GM12891 (cell line): ENCODE measurements at regions not wholly inside any gene's neighbourhood (a gene's known extent, or its start where the extent isn't known, plus 50 kb on each side); places are given as distances from the start of the nearest gene placed in this dataset.
"Not testable (repeated sequence)": the region's sequence is repeated elsewhere in the genome, so short reads cannot be mapped to it uniquely, and the experiment has no call there.

Source experiments
- DNase-seq: peaks from one replicate; pipeline ENCODE4 v3.0.0; 2011; ENCODE audit warnings: low spot score; ENCODE audit not compliant: insufficient read length
- FAIRE-seq: peaks from 2 replicates; lab custom pipeline; 2011; peaks lifted over from hg19 to GRCh38; lab: Jason Lieb, UNC
- PAX5 ChIP-seq: IDR thresholded peaks from 2 replicates; pipeline ENCODE4 v1.6.1; 2011; ENCODE audit warnings: low read length, moderate library complexity, mild to moderate bottlenecking; ENCODE audit not compliant: insufficient read depth, severe bottlenecking
- POLR2A ChIP-seq: IDR thresholded peaks from 2 replicates; pipeline ENCODE4 v1.6.1; 2011; ENCODE audit warnings: low read depth, low read length, control low read depth
- POLR2AphosphoS5 ChIP-seq: IDR thresholded peaks from 2 replicates; pipeline ENCODE4 v1.6.1; 2011; ENCODE audit warnings: low read depth, low read length, control low read depth
- POU2F2 ChIP-seq: IDR thresholded peaks from 2 replicates; pipeline ENCODE4 v1.6.1; 2011; ENCODE audit warnings: low read depth, mild to moderate bottlenecking, control low read depth, low read length, moderate library complexity
- SPI1 ChIP-seq: IDR thresholded peaks from 2 replicates; pipeline ENCODE4 v1.6.1; 2011; ENCODE audit warnings: low read depth, low read length, control low read depth
- TAF1 ChIP-seq: IDR thresholded peaks from 2 replicates; pipeline ENCODE4 v1.6.1; 2011; ENCODE audit warnings: low read depth, low read length, control low read depth

GRCh38 chr18:43777636-43778304 is 500.5 kb upstream of the SYT4 start:
- TF ChIP-seq POLR2A, result no peak
- TF ChIP-seq POLR2AphosphoS5, result no peak
- no peak for TF ChIP-seq SPI1
- no peak for TF ChIP-seq POU2F2
- no peak for TF ChIP-seq TAF1
- TF ChIP-seq PAX5, result no peak
- FAIRE-seq (no peak), DNase-seq (no peak)

GRCh38 chr18:43780782-43781340 is 503.6 kb upstream of the SYT4 start:
- TF ChIP-seq POLR2A (no peak), POLR2AphosphoS5 (no peak), TAF1 (no peak), PAX5 (no peak), POU2F2 (no peak), SPI1 (no peak)
- FAIRE-seq (no peak), DNase-seq (no peak)

- no peak for TF ChIP-seq POLR2A
- TF ChIP-seq SPI1, result no peak
- TF ChIP-seq POU2F2, result no peak
- no peak for TF ChIP-seq TAF1
- no peak for TF ChIP-seq POLR2AphosphoS5
- TF ChIP-seq PAX5, result no peak
- no peak for DNase-seq
- FAIRE-seq, result no peak
Measured at GRCh38 chr18:43785158-43785557, 507.9 kb upstream of the SYT4 start.

DNA sequence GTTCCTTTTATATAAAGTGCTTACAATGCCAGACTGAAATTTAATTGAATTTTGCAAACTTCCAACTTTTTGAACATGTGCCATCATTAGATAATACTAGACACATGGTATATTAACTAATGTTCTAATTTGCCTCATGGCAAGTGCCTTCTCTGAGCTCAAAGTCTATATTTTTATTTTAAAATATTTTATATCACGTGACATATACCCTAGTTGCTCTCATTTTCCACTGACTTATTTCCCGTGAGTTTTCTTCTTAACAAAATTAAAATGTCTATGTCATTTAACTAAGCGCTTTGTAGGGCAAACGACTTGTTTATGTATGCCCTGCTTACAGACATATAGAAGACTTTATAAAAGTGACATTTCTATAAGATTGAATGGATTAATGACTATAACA is 509.6 kb upstream of the SYT4 start:
- no peak for TF ChIP-seq POU2F2
- DNase-seq (no peak), FAIRE-seq (no peak)

- DNase-seq, result not testable (repeated sequence)
Measured at GRCh38 chr18:43787721-43788120, 510.4 kb upstream of the SYT4 start.

GRCh38 chr18:43789234-43790000 is 512.1 kb upstream of the SYT4 start:
- TF ChIP-seq SPI1, result no peak
- TF ChIP-seq PAX5, result no peak
- TF ChIP-seq TAF1, result no peak
- no peak for TF ChIP-seq POU2F2
- TF ChIP-seq POLR2A, result no peak
- no peak for TF ChIP-seq POLR2AphosphoS5
- DNase-seq, result no peak
- no peak for FAIRE-seq

More at GRCh38 chr18:43787721-43788120, 510.4 kb upstream of the SYT4 start:
- FAIRE-seq, result not testable (repeated sequence)

DNA sequence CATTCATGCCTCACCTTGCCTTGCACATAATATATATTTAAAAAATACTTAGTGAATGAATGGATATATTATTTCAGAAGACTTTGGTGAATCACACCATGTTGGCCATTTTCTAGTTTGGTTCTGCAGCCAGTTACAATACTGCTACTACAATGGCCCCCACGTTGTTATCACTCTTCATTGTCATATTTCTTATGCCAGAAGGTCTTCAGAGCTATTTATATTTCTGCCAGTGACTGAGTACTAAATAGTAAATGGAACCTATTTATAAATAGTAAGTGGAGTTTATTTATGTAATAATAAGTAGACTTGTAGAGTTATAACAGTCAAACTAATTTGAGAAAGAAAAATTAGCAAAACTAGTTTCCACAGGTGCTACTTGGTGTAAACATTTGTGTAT is 516.6 kb upstream of the SYT4 start:
- DNase-seq (no peak), FAIRE-seq (no peak)
- TF ChIP-seq TAF1 (no peak), SPI1 (no peak), POLR2AphosphoS5 (no peak), PAX5 (no peak), POU2F2 (no peak), POLR2A (no peak)

DNA sequence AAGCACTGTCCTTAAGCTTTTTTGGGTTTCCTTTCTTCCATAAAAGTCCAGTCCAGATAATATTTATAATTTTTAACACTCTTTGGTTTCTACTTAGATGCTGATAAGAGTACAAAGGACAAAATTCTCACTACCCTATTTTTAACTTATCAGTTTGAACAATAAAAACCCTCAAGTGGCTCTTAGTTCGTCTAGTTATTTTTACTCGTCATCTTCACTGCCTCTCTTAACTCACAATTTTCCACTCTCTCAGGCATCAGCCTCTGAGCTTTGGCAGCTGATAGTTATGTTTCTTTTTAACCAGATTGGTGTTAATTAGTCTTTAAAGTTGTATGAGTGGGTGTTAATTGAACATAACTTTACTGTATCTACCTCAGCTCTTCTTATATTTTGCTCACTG is 517.1 kb upstream of the SYT4 start:
- DNase-seq (no peak), FAIRE-seq (no peak)
- TF ChIP-seq POU2F2, result no peak
- TF ChIP-seq POLR2A, result no peak
- no peak for TF ChIP-seq SPI1
- TF ChIP-seq POLR2AphosphoS5, result no peak
- no peak for TF ChIP-seq TAF1
- no peak for TF ChIP-seq PAX5

- DNase-seq, result no peak
- no peak for TF ChIP-seq POU2F2
- FAIRE-seq, result no peak
Measured at GRCh38 chr18:43797347-43797746, 520.1 kb upstream of the SYT4 start.

- DNase-seq (no peak), FAIRE-seq (no peak)
- TF ChIP-seq POU2F2 (no peak), TAF1 (no peak), POLR2A (no peak), POLR2AphosphoS5 (no peak), SPI1 (no peak), PAX5 (no peak)
Measured at GRCh38 chr18:43800584-43800983, 523.3 kb upstream of the SYT4 start.

GRCh38 chr18:43805646-43806194 is 528.4 kb upstream of the SYT4 start:
- TF ChIP-seq POLR2A (no peak), PAX5 (no peak), POU2F2 (no peak), POLR2AphosphoS5 (no peak), SPI1 (no peak), TAF1 (no peak)
- no peak for FAIRE-seq
- DNase-seq, result no peak
